Fibroblast of lung (primary cell): ENCODE measurements at regions not wholly inside any gene's neighbourhood (a gene's known extent, or its start where the extent isn't known, plus 50 kb on each side); places are given as distances from the start of the nearest gene placed in this dataset.
"Not testable (repeated sequence)": the region's sequence is repeated elsewhere in the genome, so short reads cannot be mapped to it uniquely, and the experiment has no call there.

Experiments
- DNase-seq, 2 donors: peaks; one replicate each; pipeline versions ENCODE4 v3.0.0 to v3.0.0-alpha.2; 2010; ENCODE audit warnings: low read depth in 2 of 2
- H2AFZ ChIP-seq: 2 replicates; pipeline ENCODE4 v1.5.1; 2012; ENCODE audit warnings: low read length, control low read depth, inconsistent platforms
- H3K27ac ChIP-seq: 2 replicates; pipeline ENCODE4 v1.5.1; 2011; ENCODE audit warnings: low read length, control low read depth; ENCODE audit not compliant: insufficient read depth
- H3K27me3 ChIP-seq: 2 replicates; pipeline ENCODE4 v1.5.1; 2011; ENCODE audit warnings: mild to moderate bottlenecking, low read length; ENCODE audit not compliant: control insufficient read depth, insufficient read depth
- H3K36me3 ChIP-seq: 2 replicates; pipeline ENCODE4 v1.5.1; 2011; ENCODE audit warnings: low read length; ENCODE audit not compliant: control insufficient read depth, insufficient read depth
- H3K4me1 ChIP-seq: 2 replicates; pipeline ENCODE4 v1.5.1; 2011; ENCODE audit warnings: low read length; ENCODE audit not compliant: control insufficient read depth, insufficient read depth; ENCODE audit errors: extremely low read depth
- H3K4me2 ChIP-seq: 2 replicates; pipeline ENCODE4 v1.5.1; 2011; ENCODE audit warnings: low read length, control low read depth; ENCODE audit not compliant: insufficient read depth; ENCODE audit errors: extremely low read depth
- H3K4me3 ChIP-seq, 4 experiments: fragments of 200-600 bp in 1 of 4; sonication (generic) in 1 of 4; replicated peaks in 1 of 4; 2 replicates each; pipeline ENCODE4 v1.5.1; 2011 to 2016; ENCODE audit warnings: low read length in 4 of 4, low read depth in 3 of 4, mild to moderate bottlenecking in 3 of 4, control low read depth in 2 of 4, inconsistent platforms in 1 of 4, mixed read lengths in 1 of 4; ENCODE audit not compliant: insufficient read depth in 1 of 4; ENCODE audit errors: control extremely low read depth in 1 of 4
- H3K79me2 ChIP-seq: 2 replicates; pipeline ENCODE4 v1.5.1; 2012; ENCODE audit warnings: mild to moderate bottlenecking, low read length, inconsistent platforms; ENCODE audit not compliant: control insufficient read depth, insufficient read depth
- H3K9ac ChIP-seq: 2 replicates; pipeline ENCODE4 v1.5.1; 2011; ENCODE audit warnings: mild to moderate bottlenecking, low read length, control low read depth; ENCODE audit not compliant: insufficient read depth
- H3K9me3 ChIP-seq: 2 replicates; pipeline ENCODE4 v1.5.1; 2012; ENCODE audit warnings: low read depth, low read length; ENCODE audit not compliant: control insufficient read depth, insufficient read depth
- H4K20me1 ChIP-seq: 2 replicates; pipeline ENCODE4 v1.5.1; 2011; ENCODE audit warnings: low read length; ENCODE audit not compliant: control insufficient read depth, insufficient read depth; ENCODE audit errors: extremely low read depth
- EZH2 ChIP-seq: IDR thresholded peaks from 2 replicates; pipeline ENCODE4 v1.5.1; 2012; ENCODE audit warnings: low read length, control low read depth, mild to moderate bottlenecking; ENCODE audit errors: missing control alignments
- TF ChIP-seq, protein P1 (sequence below), 2 donors: IDR thresholded peaks in 1 of 2; conservative IDR thresholded peaks in 1 of 2; 1 replicate in 1 of 2; 2 replicates in 1 of 2; pipeline ENCODE4 v1.5.1; 2011 to 2012; ENCODE audit warnings: low read length in 2 of 2, control low read depth in 1 of 2, inconsistent platforms in 1 of 2, low read depth in 1 of 2, mild to moderate bottlenecking in 1 of 2

DNA sequence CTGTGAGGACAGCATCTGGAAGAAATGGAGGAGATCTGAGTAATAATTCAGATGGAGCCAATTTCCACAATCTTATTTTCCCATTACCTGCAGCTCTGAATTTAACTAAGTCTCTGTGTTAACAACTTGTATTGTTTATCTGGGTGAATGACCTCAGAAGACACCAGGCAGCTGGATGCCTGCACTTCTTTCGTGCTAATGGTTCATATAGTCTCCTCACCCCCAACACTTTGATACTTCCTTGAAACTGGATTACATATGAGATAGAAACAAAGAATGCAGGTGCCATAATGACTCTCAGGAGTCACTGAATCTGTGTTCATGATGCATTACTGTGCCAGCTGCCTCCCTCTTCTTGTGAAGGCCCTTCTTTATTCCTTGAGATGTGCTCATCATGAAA is 125.6 kb upstream of the VPREB1 start:
- Histone ChIP-seq H3K9me3 (no peaks in the 10 kb centered on the region), H3K79me2 (no peaks in the 10 kb centered on the region), H3K9ac (no peak overlapping the region), H3K4me3 (no peak overlapping the region), H3K4me2 (no peak overlapping the region), H3K4me1 (no peaks in the 10 kb centered on the region), H3K36me3 (no peaks in the 10 kb centered on the region), H3K27me3 (peaks cover 3% of the 10 kb centered on the region), H3K27ac (no peak overlapping the region), H4K20me1 (no peaks in the 10 kb centered on the region), H2AFZ (no peak overlapping the region)
- TF ChIP-seq EZH2 = no peak
- TF ChIP-seq, protein P1, sequence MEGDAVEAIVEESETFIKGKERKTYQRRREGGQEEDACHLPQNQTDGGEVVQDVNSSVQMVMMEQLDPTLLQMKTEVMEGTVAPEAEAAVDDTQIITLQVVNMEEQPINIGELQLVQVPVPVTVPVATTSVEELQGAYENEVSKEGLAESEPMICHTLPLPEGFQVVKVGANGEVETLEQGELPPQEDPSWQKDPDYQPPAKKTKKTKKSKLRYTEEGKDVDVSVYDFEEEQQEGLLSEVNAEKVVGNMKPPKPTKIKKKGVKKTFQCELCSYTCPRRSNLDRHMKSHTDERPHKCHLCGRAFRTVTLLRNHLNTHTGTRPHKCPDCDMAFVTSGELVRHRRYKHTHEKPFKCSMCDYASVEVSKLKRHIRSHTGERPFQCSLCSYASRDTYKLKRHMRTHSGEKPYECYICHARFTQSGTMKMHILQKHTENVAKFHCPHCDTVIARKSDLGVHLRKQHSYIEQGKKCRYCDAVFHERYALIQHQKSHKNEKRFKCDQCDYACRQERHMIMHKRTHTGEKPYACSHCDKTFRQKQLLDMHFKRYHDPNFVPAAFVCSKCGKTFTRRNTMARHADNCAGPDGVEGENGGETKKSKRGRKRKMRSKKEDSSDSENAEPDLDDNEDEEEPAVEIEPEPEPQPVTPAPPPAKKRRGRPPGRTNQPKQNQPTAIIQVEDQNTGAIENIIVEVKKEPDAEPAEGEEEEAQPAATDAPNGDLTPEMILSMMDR (conservative IDR thresholded peaks at IDR 0.05 in 1 of 2, IDR thresholded peaks at IDR 0.05 in 1 of 2; ENCODE audit: low read depth in 1 of 2, low read length in 2 of 2) = no peak
- DNase-seq = no peak

DNA sequence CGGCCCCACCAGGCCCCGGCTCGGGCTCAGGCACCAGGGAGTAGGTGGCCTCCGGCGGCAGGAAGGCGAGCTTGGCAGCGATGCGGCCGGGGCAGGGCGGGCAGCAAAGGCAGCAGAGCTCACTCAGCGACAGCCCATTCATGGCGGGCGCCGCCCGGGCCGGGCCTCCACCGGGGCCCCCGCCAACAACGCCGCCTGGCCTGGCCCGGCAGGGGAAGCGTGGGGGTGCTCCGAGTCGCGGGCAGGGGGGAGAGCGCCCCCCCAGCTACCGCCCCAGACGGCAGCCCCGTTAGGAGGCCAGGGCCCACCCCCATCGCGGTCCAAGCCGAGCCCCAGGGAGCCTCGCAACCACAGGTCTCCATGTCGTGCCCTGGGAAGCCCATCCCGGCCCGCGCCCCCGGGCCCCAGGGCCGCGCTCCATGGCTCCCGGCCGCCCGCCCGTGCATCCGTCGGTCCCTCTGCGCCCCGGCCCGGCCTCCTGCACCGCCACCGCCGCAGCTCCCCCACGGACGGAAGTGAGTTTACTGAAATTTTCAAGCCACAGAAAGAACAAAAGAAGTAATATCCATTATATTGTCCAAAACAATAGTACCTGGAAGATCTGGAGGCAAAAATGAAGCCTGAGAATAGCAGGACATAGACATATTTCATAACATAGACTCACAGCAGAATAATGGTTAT is 126.6 kb upstream of the VPREB1 start:
- H3K4me2 ChIP-seq, H3K27me3 ChIP-seq, H3K79me2 ChIP-seq, DNase-seq, H4K20me1 ChIP-seq, H3K9me3 ChIP-seq, H3K36me3 ChIP-seq, H3K4me3 ChIP-seq, H3K4me1 ChIP-seq, H2AFZ ChIP-seq, H3K27ac ChIP-seq, H3K9ac ChIP-seq: not testable (repeated sequence)

DNA sequence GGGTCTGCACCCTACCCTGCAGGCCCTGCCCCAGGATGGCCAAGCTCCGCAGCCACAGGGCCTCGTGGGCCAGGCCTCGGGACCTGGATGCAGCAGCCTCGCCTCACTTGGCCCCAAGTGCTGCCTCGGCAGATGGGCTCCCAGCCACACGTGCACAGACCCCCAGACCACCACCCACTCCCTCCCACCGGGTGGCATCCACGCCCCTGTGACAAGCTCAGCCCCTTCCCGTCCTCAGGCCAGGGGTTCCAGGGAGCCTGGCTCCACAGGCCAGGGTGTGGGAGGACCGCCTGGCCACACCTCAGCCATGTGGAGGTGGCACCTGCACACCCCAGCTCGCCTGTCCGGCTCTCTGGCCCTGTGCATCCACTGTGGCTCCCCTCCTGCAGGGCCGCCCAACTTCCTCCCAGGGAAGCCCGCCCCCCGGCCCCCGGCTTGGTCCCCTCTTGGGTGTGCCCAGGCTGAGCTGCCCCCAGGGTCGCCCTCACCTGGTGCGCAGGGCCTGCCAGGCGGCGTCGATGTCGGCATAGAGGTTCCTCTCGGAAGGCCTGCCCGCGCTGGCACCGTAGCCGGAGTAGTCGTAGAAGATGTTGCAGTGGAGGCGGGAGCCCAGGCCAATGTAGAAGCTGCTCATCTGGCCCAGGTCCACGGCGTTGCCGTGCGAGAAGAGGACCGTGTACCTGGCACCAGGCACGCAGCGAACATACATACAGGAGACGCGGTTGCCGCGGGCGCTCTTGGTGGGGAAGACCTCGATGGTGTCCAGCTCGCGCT is 127.4 kb upstream of the VPREB1 start:
- not testable (repeated sequence) for H4K20me1 ChIP-seq, H3K27ac ChIP-seq, H3K4me1 ChIP-seq, H3K79me2 ChIP-seq, H3K9me3 ChIP-seq, H3K9ac ChIP-seq, H3K4me2 ChIP-seq, DNase-seq, H2AFZ ChIP-seq, H3K4me3 ChIP-seq, H3K27me3 ChIP-seq, H3K36me3 ChIP-seq

DNA sequence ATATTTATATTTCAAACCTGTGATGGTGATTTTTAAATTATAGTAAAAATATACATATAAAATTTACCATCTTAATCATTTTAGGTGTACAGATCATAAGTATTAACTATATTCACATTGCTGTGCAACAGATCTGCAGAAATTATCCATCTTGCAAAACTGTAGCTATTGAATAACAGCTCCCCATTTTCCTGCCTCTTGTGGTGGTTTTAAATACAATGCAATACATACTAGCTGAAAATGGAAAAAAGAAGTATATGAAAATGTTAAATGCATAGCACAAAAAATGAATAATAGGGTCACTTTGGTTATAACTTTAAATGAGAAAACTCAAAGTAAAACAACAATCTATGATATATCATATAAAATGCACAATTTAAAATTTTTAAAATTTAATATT is 130.9 kb upstream of the VPREB1 start:
- H3K9ac ChIP-seq = no peak overlapping the region
- no peak for TF ChIP-seq EZH2
- TF ChIP-seq, protein P1 (conservative IDR thresholded peaks at IDR 0.05 in 1 of 2, IDR thresholded peaks at IDR 0.05 in 1 of 2; ENCODE audit: low read depth in 1 of 2, low read length in 2 of 2) = no peak
- no peaks in the 10 kb centered on the region for H3K27me3 ChIP-seq
- no peak overlapping the region for H3K27ac ChIP-seq
- H2AFZ ChIP-seq = no peak overlapping the region
- no peak overlapping the region for H3K4me3 ChIP-seq
- H4K20me1 ChIP-seq = no peaks in the 10 kb centered on the region
- H3K4me1 ChIP-seq = no peaks in the 10 kb centered on the region
- no peaks in the 10 kb centered on the region for H3K9me3 ChIP-seq
- H3K36me3 ChIP-seq = no peaks in the 10 kb centered on the region
- H3K4me2 ChIP-seq = no peak overlapping the region
- DNase-seq = no peak
- H3K79me2 ChIP-seq = no peaks in the 10 kb centered on the region
